ENCODE measurements at regions not wholly inside any gene's neighbourhood (a gene's known extent, or its start where the extent isn't known, plus 50 kb on each side); places are given as distances from the start of the nearest gene placed in this dataset.
"Not testable (repeated sequence)": the region's sequence is repeated elsewhere in the genome, so short reads cannot be mapped to it uniquely, and the experiment has no call there.

DNA sequence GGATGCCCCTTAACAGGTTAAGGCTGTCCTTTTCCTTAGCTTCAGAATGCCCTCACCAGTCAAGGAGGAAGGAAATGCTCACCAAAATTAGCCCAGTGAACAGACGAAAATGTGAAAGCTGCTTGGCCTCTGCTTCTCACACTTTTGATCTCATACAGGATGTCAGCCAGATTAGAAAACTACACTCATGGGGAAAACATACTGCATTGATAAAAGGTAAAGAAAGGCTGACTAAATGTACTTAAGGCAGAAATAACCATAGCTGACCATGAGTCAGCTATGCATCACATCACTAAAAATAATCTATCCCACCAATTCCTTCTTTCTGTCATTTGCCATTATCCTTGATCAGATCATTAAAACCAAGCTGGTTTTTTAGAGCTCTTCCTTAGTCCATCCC lies 198.4 kb upstream of the TENT5A start:
- DNase-seq: no peak

DNA sequence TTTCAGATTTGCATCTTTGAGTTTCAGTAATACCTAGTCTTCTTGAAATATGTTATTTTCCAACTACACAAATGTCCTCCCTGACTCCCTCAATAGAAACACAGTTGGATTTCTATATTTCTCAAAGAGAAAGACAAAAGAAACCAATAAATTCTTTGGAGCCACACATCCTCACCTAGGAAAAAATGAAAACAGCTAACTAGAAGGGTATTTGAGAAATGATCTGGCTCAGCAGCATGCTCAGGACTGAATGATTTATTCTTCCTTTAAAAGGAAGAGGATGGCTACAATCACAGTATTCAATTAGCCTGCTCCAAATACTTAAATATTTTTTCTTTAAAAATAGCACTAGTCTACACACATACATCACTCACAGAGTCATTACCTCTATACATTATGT lies 196.4 kb upstream of the TENT5A start:
- DNase-seq: no peak

DNA sequence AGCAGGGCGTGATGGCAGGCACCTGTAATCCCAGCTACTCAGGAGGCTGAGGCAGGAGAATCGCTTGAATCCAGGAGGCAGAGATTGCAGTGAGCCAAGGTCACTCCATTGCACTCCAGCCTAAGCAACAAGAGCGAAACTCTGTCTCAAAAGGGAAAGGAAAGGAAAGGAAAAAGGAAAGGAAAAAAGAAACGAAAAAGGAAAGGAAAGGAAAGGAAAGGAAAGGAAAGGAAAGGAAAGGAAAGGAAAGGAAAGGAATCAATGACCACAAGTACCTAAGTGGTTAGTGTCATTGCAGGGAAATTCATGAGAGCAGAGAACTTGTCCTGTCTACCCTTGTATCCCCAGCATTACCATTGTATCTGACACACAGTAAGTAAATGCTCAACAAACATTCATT lies 195.7 kb upstream of the TENT5A start:
- DNase-seq: not testable (repeated sequence)

DNA sequence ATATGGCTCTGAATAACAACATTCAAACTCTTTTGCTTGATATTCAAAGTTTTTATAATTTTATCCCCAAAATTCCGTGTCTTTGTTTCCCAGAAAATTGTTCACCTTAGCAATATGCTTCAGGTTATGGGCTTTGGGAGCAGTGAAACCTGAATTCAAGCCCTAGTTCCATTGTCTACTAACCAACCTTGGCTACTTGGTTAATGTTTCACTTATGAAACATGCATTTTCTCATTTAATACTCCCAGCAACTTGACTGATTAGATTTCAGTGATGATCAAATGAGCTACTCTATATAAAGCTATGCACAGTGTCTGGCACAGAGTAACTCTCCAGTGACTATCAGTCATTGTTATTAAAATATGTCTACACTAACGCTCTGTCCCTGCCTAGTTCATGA lies 192.2 kb upstream of the TENT5A start:
- DNase-seq: no peak

DNA sequence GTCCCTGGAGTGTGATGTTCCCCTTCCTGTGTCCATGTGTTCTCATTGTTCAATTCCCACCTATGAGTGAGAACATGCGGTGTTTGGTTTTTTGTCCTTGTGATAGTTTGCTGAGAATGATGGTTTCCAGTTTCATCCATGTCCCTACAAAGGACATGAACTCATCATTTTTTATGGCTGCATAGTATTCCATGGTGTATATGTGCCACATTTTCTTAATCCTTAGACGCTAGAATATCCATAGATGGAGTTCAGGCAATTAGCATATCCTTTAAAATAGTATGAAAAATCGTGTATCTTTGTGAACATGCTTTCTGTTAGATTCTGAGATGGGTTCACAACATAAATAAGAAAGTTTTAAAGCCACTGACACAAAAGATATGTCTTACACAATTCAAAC lies 190.4 kb upstream of the TENT5A start:
- DNase-seq: not testable (repeated sequence)

DNA sequence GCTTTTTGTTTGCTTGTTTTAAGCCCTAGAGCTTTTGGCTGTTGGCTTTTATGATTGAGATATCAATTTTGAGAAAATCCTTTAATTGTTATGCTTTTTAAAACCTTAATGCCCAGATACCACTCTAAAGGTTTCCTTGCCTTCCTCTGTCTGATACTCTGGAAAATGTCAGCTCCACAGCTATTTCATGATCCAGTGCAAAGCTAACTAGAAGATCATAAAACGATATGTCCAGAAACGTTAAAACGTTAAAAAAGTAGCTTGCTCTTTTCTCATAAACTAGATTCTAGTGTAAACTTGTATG lies 189.5 kb upstream of the TENT5A start:
- no peak for DNase-seq

DNA sequence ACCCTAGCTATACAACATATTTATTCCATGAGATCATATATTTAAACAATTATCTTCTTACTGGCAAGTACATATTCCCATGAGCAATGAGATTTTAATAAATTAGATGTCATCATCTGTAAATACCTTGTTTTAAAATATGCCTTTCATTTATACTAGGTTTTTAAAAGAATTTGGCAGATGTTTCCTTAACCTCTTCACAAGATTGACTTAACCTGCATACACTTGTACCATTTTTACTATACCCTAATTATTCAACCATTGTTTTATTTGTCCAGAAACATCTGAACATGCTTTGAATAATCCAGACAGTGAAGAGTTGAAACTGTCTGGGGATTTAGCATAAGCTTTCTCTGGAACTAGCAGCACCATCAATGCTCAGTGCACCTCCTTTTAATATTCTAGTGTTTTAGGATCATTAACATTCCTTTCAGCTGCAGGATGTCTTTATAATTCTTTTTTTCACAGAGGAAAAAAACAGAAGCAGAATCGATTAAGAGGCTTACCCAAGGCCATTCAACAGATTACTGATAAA lies 188.0 kb upstream of the TENT5A start:
- DNase-seq: no peak

DNA sequence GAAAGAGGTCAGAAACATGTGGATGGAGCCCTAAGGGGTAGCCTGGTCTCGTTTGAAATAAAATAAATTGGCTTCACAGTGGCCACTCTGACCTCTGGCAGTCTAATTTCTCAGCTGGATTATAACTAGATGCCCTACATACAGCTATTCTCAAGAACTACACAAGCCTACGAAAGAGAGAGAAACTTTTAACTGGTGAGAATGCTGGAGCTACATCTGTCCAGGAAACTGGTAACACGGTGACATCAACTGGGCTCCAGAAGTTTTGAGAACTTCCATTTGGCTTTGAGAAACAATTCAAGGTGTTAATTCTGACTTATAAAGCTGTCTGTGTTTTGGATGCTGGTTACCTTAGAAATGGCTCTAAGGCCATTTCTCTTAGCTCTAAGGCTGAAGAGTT lies 187.3 kb upstream of the TENT5A start:
- no peak for DNase-seq

DNA sequence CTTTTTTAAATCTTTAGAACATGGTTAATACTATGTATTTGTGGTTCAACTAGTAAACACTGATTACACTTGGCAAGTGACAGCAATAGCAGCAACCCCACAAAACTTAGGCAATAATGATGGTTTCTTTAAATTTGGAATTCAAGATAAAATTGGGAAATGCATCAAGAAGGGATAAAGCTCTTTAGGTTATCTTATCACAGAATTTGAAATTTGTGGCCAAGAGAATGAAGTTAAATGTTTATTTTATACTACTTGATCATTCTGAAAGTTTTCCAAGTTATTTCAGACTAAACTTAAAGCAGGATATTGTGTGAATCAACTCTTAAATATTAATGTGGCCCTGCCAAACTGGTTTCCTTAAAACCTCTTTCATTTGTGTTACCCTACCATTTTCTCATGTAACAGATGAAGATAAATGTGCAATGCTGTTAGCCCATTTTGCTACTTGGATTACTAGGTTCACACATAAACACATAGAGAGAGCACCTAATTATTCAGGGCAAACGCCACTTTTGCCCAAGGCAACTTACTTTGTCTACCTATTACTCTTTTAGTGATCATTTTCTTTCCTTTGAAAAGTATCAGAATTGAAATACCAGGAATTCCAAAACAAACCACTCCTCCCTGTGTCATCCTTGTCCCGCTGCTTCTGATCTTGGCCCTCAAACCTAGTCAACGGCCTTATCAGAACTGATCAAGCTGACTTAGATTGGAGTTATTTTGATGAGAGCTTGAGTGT lies 186.7 kb upstream of the TENT5A start:
- DNase-seq: no peak

DNA sequence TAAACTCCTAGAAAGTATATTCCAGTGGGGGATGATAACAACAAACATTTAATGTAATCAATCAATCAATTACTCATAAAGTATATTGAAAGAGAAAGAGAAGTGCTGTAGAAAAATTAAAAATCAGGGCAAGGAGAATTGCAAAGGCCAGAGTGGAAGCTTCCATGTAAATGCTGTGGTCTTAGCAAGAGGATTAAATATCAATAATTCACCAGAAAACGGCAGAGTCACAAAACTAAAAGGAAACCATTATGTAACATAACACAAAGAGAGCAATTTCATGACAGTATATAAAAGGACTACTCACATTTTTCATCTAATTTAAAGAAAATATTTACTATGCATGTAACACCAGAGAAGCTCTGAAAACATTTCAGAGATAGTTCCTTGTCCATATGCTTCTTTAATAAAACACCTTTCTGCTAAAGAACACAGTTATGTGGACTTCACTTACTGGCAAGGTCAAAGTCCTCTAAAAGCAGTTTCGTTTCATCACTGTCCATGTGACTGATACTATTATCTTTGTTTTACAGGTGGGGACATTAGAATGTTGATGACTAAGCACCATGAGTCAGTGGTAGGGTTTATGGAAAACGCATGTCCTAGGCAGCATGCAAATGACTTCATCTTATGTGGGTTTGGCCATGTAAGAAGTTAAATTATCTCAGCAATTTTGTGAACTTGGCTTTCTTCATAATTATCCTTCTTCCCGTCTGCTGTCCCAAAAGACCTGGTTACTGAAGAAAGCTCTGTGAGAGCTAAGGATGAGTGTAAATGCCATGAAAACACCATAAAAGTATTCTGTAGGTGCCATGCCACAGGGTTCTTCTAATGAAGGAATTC lies 185.8 kb upstream of the TENT5A start:
- peak; percentile 17 for DNase-seq

DNA sequence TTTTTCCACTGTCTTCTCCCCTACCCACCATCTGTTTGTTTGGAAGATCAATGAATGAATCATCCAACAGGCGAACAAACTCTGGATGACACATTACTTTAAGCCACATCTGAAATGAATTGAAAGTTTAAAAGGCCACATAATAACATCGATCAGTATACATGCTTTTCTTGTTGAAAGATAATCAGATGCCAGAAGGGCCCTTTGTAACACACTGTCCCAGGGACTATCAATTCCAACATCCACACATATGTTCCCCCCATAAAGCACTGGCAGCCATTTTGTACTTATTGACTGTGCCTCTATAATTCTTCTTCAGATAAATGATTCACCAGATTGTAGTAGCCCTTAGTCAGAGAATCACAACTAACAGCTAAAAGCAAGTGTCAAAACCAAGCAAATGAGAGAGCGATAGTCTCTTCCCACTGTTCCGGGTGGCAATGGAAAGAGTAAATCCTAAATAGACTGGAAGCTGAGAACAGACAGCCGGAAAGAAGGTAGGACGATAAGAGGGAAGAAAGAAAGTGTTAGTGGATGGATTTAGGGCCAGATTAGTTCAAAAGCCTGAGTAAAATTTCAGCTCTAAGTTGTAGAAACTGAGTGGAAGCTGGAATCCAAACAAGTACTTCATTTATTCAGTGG lies 184.9 kb upstream of the TENT5A start:
- no peak for DNase-seq

DNA sequence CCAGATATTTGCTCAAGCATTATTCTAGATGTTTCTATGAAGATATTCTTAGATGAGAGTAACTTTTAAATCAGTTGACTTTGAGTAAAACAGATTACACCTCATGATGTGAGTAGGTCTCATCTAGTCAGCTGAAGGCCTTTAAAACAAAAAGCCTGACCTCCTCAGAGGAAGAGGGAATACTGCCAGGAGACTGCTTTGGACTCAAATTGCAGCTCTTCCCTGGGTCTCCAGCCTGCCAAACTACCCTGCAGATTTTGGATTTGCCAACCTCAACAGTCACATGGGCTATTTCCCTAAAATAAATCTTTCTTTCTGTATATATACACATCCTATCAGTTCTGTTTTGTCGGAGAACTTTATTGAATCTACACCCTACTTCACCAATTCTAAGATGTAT lies 182.5 kb upstream of the TENT5A start:
- DNase-seq: no peak

DNA sequence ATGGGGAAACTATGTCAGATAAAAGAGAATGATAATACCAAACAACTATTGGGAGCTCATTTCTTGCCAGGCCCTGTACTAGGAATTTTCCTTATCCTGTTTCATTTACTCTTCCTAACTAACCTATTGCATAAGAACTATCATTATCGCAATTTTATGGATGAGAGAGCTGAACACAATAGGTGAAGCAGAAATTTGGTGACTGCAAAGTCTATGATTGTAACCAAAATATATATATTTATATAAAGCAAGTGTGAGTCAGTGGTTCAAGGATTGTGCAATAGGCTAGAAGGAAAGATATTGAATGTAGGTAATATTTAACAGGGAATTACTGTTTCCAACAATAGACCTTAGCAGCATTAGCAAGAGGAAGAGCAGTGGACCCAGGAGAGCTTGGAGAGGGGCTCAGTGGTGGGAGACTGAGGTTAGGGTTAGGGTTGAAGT lies 181.1 kb upstream of the TENT5A start:
- DNase-seq: no peak

DNA sequence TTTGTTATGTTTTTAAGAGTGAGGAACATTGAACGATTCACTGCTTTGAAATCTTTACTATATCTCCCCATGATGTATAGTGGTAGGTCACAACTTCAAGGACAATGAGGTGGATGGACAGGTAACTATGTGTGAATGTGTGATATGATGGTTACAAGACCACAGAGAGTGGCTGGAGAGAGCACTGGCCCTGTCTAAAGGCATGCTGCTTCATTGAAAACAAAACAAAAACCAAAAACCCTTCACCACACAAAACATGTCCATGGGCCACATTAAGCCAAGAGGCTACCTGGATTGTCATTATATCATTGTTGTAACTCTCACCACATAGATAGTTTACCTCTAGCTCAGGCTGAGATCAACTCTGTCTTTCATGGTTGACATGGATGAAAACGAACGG lies 180.6 kb upstream of the TENT5A start:
- no peak for DNase-seq

DNA sequence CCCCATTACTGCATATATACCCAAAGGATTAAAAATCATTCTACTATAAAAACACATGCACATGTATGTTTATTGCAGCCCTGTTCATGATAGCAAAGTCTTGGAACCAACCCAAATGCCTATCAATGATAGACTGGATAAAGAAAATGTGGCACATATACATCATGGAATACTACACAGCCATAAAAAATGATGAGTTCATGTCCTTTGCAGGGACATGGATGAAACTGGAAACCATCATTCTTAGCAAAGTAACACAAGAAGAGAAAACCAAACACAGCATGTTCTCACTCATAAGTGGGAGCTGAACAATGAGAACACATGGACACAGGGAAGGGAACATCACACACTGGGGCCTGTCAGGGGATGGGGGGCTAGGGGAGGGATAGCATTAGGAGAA lies 180.0 kb upstream of the TENT5A start:
- not testable (repeated sequence) for DNase-seq

DNA sequence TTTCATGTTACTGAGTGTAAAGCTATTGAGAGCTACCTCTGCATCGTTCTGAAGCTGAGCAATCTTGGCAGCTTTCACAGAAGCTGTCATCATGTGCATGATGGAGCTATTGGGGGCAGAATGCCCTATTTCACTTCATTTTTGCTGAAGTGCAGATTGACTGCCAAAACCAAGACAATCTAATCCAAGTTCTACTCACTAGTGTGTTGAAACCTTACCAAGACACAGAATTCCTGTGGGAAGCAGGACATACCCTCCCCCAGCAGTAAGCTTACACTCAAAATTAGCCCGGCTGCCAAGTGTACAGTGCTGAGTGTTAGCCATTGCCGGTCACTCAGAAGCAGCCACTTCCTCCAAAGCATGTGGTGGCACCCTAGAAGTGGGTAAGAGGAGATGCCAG lies 177.3 kb upstream of the TENT5A start:
- no peak for DNase-seq

DNA sequence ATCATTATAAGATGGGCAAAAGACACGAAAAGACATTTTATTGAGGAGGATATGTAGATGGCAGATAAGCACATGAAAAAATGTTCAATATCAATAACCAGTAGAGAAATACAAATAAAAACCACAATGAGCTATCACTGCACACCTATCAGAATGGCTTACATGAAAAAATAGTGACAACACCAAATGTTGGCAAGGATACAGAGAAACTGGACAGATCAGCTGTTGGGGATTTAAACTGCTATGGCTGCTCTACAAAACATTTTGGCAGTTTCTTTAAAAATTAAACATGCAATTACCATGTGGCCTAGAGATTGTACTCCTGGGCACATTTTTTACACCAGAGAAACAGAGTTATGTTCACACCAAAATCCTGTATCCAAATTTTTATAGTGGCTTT lies 172.7 kb upstream of the TENT5A start:
- DNase-seq: no peak

DNA sequence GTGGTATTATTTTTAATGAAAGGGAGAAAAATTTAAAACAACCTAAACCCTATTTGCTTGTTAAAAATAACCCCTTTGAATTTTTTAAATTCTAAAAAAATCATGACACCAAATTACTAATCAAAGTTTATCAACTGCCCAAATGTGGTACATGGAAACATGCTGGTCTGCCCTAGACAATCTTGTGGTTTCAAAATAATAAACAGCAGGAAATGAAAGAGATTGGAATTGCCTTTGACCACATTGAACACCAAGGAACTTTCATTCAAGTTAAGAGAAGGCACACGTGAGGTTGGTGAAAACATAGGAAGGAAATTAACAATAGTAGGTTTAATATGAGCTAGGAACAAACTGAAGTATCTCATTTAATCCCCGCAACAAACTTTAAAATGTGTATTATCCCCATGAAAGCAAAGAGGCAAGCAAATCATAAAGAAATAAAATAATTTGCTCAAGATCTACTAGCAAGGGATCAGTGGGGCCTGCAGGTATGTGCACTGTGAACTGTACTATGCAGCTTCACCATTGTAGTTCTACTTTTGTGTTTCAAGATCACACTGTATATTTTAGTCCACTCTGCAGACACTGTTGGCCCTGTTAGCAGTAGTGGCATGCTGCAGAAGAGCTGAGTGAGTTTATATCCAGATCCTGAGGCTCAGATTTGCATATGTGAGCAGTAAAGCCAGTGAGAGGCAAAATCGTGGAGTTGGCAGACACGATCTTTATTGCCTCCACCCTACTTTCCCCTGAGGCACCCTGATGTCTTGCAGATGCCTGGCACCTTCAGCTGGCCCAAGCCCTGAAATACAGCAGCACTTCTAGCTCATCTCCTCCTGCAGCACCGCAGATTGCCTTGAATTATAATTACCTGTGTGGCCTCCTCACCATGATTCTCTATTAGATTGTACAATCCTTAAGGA lies 157.8 kb upstream of the TENT5A start:
- no peak for DNase-seq

DNA sequence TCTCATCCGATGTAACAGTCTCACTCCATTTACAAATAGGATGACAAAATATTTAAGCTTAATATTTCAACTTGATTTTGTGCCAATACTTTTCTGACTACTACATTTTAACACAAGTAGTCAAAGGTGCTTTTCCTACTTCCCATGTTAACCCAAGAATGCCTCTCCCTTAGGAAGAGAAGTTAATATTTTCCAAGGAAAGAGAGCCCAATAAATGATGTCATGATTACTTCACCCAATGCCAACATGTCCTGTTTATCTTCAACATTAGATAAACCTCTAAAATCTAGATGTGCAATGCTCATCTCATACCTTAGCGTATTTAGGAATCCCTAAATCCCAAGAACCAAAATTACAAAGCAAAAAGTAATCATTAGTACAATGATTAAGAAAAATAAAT lies 156.7 kb upstream of the TENT5A start:
- no peak for DNase-seq

DNA sequence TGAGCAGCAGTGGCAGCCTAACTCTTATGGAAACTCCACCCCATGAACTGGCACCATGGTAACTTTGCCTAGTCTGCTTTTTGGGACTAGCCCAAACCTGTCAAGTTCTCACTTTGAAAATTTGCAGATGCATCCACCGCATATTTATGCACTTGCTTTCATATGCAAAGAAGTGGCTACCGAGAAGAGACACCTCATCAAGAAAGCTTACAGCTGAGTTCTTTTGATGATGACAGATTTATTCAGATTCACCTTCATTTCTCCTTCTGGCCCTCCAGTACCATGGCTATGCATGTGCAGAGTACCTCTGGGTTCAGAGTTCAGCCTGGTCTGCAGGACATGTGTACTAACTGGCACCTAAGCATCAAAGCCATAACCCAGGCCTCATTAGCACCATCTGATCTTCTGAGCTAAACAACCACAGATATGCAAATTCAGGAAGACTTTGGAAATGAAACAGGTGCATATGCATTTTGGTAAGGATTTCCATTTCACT lies 154.3 kb upstream of the TENT5A start:
- DNase-seq: no peak

DNA sequence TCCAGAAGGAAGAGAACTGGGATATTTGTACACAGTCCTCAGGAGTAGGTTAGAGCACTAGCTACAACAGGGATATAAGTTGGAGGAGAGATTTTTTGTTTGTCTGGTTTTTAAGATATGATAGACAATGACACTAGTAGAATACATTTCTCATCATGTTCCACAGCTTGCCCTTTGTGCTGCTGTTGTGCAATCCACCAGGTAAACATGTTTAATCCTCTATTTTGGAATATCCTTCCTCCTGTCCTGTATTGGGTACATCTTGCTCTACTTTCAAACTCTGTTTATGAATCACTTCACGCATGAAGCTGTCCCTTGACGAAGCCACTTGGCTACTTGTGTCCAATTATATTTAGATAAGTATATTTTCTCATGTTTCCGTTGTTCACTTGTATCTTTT lies 153.6 kb upstream of the TENT5A start:
- no peak for DNase-seq

DNA sequence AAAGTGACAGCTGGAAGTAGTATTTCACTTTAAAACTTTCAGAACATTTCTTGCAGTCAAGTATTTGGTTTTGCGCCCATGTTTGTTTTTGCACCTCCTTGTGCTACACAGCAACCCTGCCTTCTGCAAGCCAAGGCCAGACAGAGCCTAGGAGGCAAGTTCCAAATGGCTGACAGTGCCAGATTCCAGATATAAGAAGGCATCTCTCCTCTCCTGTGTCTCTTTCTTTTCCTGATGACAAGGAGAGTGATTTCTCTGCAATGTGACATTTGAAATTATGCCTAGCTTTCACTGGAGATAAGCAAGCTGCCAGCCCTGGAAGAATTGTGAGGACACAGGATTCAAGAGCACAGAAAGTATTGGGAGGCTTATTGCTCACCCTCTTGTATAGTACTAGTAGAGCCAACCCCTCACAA lies 149.1 kb upstream of the TENT5A start:
- DNase-seq: no peak

DNA sequence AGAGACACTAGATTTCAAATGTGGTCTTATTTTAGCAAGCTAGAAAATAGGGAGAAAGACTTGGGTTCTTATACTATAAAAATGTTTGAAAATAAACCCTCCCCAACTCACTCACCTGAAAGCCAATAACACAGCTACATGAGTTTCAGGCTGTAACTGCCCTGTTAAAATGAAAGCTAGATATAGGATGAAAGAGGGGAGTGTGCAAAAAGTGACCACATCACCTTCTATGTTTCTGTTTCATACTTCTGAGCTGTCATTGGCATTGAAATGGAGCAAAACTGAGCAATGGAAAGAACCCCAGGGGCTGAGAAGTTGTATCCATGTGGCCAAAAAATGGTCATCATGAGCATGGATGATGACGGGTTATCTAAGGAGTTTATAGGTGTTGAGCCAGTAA lies 148.1 kb upstream of the TENT5A start:
- no peak for DNase-seq
